MM.1S (cell line): ENCODE measurements at regions not wholly inside any gene's neighbourhood (a gene's known extent, or its start where the extent isn't known, plus 50 kb on each side); places are given as distances from the start of the nearest gene placed in this dataset.

ENCODE experiments used
- DNase-seq: peaks from one replicate; pipeline ENCODE4 v3.0.0-alpha.2; 2015
- H2AFZ ChIP-seq: fragments of 300-600 bp; sonication (generic); 2 replicates; pipeline ENCODE4 v1.6.0; 2016; ENCODE audit warnings: antibody characterized with exemption, low read length
- H3F3A ChIP-seq: fragments of 300-600 bp; sonication (generic); 2 replicates; pipeline ENCODE4 v1.6.1; 2016; ENCODE audit warnings: mild to moderate bottlenecking, antibody characterized with exemption, low read length, moderate library complexity, mixed read lengths; ENCODE audit not compliant: insufficient read depth
- H3K27ac ChIP-seq: fragments of 300-600 bp; sonication (generic); 2 replicates; pipeline ENCODE4 v1.5.1; 2016; ENCODE audit warnings: mild to moderate bottlenecking, low read length
- H3K27me3 ChIP-seq: fragments of 300-600 bp; sonication (generic); replicated peaks from 2 replicates; pipeline ENCODE4 v1.6.0; 2016; ENCODE audit warnings: low read length; ENCODE audit not compliant: insufficient read depth
- H3K36me3 ChIP-seq: fragments of 300-600 bp; sonication (generic); replicated peaks from 2 replicates; pipeline ENCODE4 v1.6.1; 2016; ENCODE audit warnings: mild to moderate bottlenecking, low read length, mixed read lengths; ENCODE audit not compliant: insufficient read depth
- H3K4me1 ChIP-seq: fragments of 300-600 bp; sonication (generic); 2 replicates; pipeline ENCODE4 v1.6.1; 2016; ENCODE audit warnings: low read length, mixed read lengths
- H3K4me2 ChIP-seq: fragments of 300-600 bp; sonication (generic); 2 replicates; pipeline ENCODE4 v1.6.0; 2016; ENCODE audit warnings: low read depth, low read length
- H3K4me3 ChIP-seq: fragments of 300-600 bp; sonication (generic); 2 replicates; pipeline ENCODE4 v1.5.1; 2016; ENCODE audit warnings: low read length, mixed read lengths
- H3K79me2 ChIP-seq: fragments of 300-600 bp; sonication (generic); 2 replicates; pipeline ENCODE4 v1.6.1; 2016; ENCODE audit warnings: mixed run types, low read length, mixed read lengths
- H3K9ac ChIP-seq: fragments of 300-600 bp; sonication (generic); 2 replicates; pipeline ENCODE4 v1.6.1; 2016; ENCODE audit warnings: low read length, mixed read lengths
- H3K9me2 ChIP-seq: fragments of 300-600 bp; sonication (generic); replicated peaks from 2 replicates; pipeline ENCODE4 v1.6.1; 2016; ENCODE audit warnings: mild to moderate bottlenecking, low read length, mixed read lengths; ENCODE audit not compliant: insufficient read depth
- H3K9me3 ChIP-seq: fragments of 300-600 bp; sonication (generic); replicated peaks from 2 replicates; pipeline ENCODE4 v1.6.1; 2016; ENCODE audit warnings: mild to moderate bottlenecking, low read length, mixed read lengths; ENCODE audit not compliant: insufficient read depth
- H4K20me1 ChIP-seq: fragments of 300-600 bp; sonication (generic); 2 replicates; pipeline ENCODE4 v1.6.1; 2016; ENCODE audit warnings: mild to moderate bottlenecking, low read length, moderate library complexity, mixed read lengths; ENCODE audit not compliant: insufficient read depth
- CTCF ChIP-seq: fragments of 300-600 bp; sonication (generic); IDR thresholded peaks from 2 replicates; pipeline ENCODE4 v1.5.1; 2016; ENCODE audit warnings: antibody characterized with exemption, low read length, mixed read lengths
- EZH2 ChIP-seq: fragments of 300-600 bp; sonication (generic); optimal IDR thresholded peaks from 2 replicates; pipeline ENCODE3; 2017; ENCODE audit warnings: low read depth, mild to moderate bottlenecking, antibody characterized with exemption, low read length, mixed read lengths
- EZH2phosphoT487 ChIP-seq: fragments of 300-600 bp; sonication (generic); IDR thresholded peaks from 2 replicates; pipeline ENCODE4 v1.6.1; 2018; ENCODE audit warnings: antibody characterized with exemption, low read length

- Histone ChIP-seq H3K27ac (no peak overlapping the region), H3K4me1 (no peaks in the 10 kb centered on the region), H3K9me2 (no peaks in the 10 kb centered on the region), H4K20me1 (no peaks in the 10 kb centered on the region), H3K4me2 (no peak overlapping the region), H3K79me2 (no peaks in the 10 kb centered on the region), H3K36me3 (no peaks in the 10 kb centered on the region), H2AFZ (no peak overlapping the region), H3K4me3 (no peak overlapping the region), H3K27me3 (peaks cover 28% of the 10 kb centered on the region), H3K9me3 (no peaks in the 10 kb centered on the region), H3F3A (no peaks in the 10 kb centered on the region), H3K9ac (no peak overlapping the region)
- no peak for TF ChIP-seq EZH2
- no peak for DNase-seq
Measured at GRCh38 chr17:36736201-36737156, 135.1 kb downstream of the MRM1 start.

GRCh38 chr17:36739208-36739607 lies 137.8 kb downstream of the MRM1 start:
- no peak overlapping the region for H3K4me3 ChIP-seq
- H2AFZ ChIP-seq = no peak overlapping the region
- no peak for DNase-seq
- no peak overlapping the region for H3K4me2 ChIP-seq
- H3F3A ChIP-seq = no peaks in the 10 kb centered on the region
- H4K20me1 ChIP-seq = no peaks in the 10 kb centered on the region
- H3K4me1 ChIP-seq = no peaks in the 10 kb centered on the region
- H3K9me3 ChIP-seq = no peaks in the 10 kb centered on the region
- no peak overlapping the region for H3K27ac ChIP-seq
- H3K36me3 ChIP-seq = no peaks in the 10 kb centered on the region
- H3K9ac ChIP-seq = no peak overlapping the region
- H3K79me2 ChIP-seq = no peaks in the 10 kb centered on the region
- TF ChIP-seq EZH2 (no peak), EZH2phosphoT487 (no peak), CTCF (no peak)
- no peaks in the 10 kb centered on the region for H3K9me2 ChIP-seq
- H3K27me3 ChIP-seq = peaks cover 23% of the 10 kb centered on the region

- DNase-seq = no peak
- no peak overlapping the region for H3K4me2 ChIP-seq
Measured at GRCh38 chr17:36740157-36740556, 138.8 kb downstream of the MRM1 start.

More at GRCh38 chr17:36740157-36740556, 138.8 kb downstream of the MRM1 start:
- Histone ChIP-seq H3K9me3 (no peaks in the 10 kb centered on the region), H2AFZ (no peak overlapping the region), H3K9ac (no peak overlapping the region), H3K36me3 (no peaks in the 10 kb centered on the region), H3K4me3 (no peak overlapping the region), H3K79me2 (no peaks in the 10 kb centered on the region), H3K4me1 (no peaks in the 10 kb centered on the region), H3K27ac (no peak overlapping the region), H3F3A (no peaks in the 10 kb centered on the region; the same call in 1 of the 2 replicates), H3K27me3 (peaks cover 24% of the 10 kb centered on the region), H4K20me1 (no peaks in the 10 kb centered on the region), H3K9me2 (no peaks in the 10 kb centered on the region)
- no peak for TF ChIP-seq EZH2phosphoT487
- TF ChIP-seq CTCF = no peak
- TF ChIP-seq EZH2 = no peak
